ENCODE measurements at regions not wholly inside any gene's neighbourhood (a gene's known extent, or its start where the extent isn't known, plus 50 kb on each side); places are given as distances from the start of the nearest gene placed in this dataset.

DNA sequence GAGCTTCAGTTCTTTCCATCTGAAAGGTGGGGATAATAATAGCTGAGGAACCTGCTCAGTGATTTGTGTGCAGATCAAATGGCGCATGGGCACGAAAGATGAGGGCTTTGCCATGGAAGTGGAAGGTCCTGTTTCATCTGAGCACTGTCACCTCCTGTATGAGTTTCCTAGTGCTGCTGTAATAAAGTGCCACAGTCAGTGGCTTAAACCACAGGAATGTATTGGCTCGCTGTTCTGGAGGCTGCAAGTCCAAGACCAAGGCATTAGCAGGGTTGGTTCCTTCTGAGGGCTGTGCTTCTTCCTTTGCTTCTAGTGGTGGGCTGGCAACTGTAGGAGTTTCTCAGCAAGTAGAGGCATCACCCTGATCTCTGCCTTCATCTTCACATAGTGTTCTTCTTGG is 51.1 kb upstream of the RBM15 start:
- 100% methylated on average over 1 to 3 of the region's 3 CpGs for WGBS, 2 donors (ENCODE audit: low coverage in 1 of 2)
- Histone ChIP-seq H3K9me3 (no peaks in the 10 kb centered on the region), H3K4me1 (no peaks in the 10 kb centered on the region), H3K27me3 (no peaks in the 10 kb centered on the region), H3K27ac (no peak overlapping the region), H3K36me3 (no peaks in the 10 kb centered on the region), H3K4me3 (no peak overlapping the region)
- ATAC-seq = no peak
- TF ChIP-seq POLR2A (IDR thresholded peaks at IDR 0.05) = no peak
- no peak for TF ChIP-seq CTCF (IDR thresholded peaks at IDR 0.05)
- no peak for TF ChIP-seq POLR2AphosphoS5 (IDR thresholded peaks at IDR 0.05)
- no peak for TF ChIP-seq EP300 (IDR thresholded peaks at IDR 0.05)

Small RNA genes in the stretch of these regions (small RNA-seq; reads per million reads assigned to genes)
- gene RF00402 = 0 reads per million in 4 donors
